ENCODE measurements at regions not wholly inside any gene's neighbourhood (a gene's known extent, or its start where the extent isn't known, plus 50 kb on each side); places are given as distances from the start of the nearest gene placed in this dataset.
"Not testable (repeated sequence)": the region's sequence is repeated elsewhere in the genome, so short reads cannot be mapped to it uniquely, and the experiment has no call there.

- not testable (repeated sequence) for DNase-seq
Observed at GRCh38 chr4:131883181-131883580, 1265.9 kb upstream of the PCDH10 start.

GRCh38 chr4:131925662-131926061 is 1223.4 kb upstream of the PCDH10 start:
- DNase-seq, result not testable (repeated sequence)

GRCh38 chr4:131967646-131968045 is 1181.4 kb upstream of the PCDH10 start:
- DNase-seq, result not testable (repeated sequence)

GRCh38 chr4:131974730-131975129 is 1174.4 kb upstream of the PCDH10 start:
- DNase-seq, result no peak

GRCh38 chr4:131975276-131976132 is 1173.6 kb upstream of the PCDH10 start:
- DNase-seq, result not testable (repeated sequence)

GRCh38 chr4:131976133-131977002 is 1172.7 kb upstream of the PCDH10 start:
- DNase-seq, result not testable (repeated sequence)

GRCh38 chr4:131978120-131978519 is 1171.0 kb upstream of the PCDH10 start:
- no peak for DNase-seq

- no peak for DNase-seq
Observed at GRCh38 chr4:131989576-131989975, 1159.5 kb upstream of the PCDH10 start.

GRCh38 chr4:132001542-132001941 is 1147.6 kb upstream of the PCDH10 start:
- DNase-seq, result no peak

GRCh38 chr4:132003593-132003992 is 1145.5 kb upstream of the PCDH10 start:
- DNase-seq, result no peak

GRCh38 chr4:132015321-132015720 is 1133.8 kb upstream of the PCDH10 start:
- DNase-seq, result no peak

GRCh38 chr4:132016703-132017350 is 1132.3 kb upstream of the PCDH10 start:
- no peak for DNase-seq

- DNase-seq, result no peak
Observed at GRCh38 chr4:132026166-132026565, 1122.9 kb upstream of the PCDH10 start.

- no peak for DNase-seq
Observed at GRCh38 chr4:132026816-132027215, 1122.3 kb upstream of the PCDH10 start.

- DNase-seq, result no peak
Observed at GRCh38 chr4:132056496-132056895, 1092.6 kb upstream of the PCDH10 start.

- DNase-seq, result no peak
Observed at GRCh38 chr4:132059227-132059626, 1089.9 kb upstream of the PCDH10 start.

- no peak for DNase-seq
Observed at GRCh38 chr4:132062611-132063239, 1086.4 kb upstream of the PCDH10 start.

- DNase-seq, result no peak
Observed at GRCh38 chr4:132063829-132064228, 1085.3 kb upstream of the PCDH10 start.

GRCh38 chr4:132065940-132066495 is 1083.1 kb upstream of the PCDH10 start:
- DNase-seq, result no peak

- no peak for DNase-seq
Observed at GRCh38 chr4:132071815-132072214, 1077.3 kb upstream of the PCDH10 start.

- DNase-seq, result no peak
Observed at GRCh38 chr4:132076829-132077228, 1072.3 kb upstream of the PCDH10 start.

- no peak for DNase-seq
Observed at GRCh38 chr4:132085105-132085504, 1064.0 kb upstream of the PCDH10 start.

Measured in activated naive CD4-positive, alpha-beta T cell (primary cell).